ENCODE measurements at regions not wholly inside any gene's neighbourhood (a gene's known extent, or its start where the extent isn't known, plus 50 kb on each side); places are given as distances from the start of the nearest gene placed in this dataset.

DNA sequence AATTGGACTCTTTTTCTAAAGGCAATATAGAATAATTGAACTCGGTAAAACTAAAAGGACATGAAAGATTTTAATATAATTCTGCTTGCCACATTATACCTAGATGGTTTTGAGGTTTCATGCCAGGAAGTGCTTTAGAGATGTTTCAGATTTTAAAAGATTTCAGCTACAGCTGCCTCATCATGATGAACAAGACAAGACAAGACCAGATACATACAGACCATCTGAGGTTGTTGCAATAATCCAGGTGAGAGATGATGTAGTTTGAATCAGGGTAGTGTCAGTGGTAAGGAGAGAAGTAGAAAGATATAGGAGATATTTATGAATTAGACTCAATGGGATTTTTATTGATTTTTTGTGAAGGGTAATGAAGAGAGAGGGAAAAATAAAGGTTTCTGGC lies 374.3 kb upstream of the HSF2 start:
- peak in 1 of 5 experiments; percentile 7 for DNase-seq

DNA sequence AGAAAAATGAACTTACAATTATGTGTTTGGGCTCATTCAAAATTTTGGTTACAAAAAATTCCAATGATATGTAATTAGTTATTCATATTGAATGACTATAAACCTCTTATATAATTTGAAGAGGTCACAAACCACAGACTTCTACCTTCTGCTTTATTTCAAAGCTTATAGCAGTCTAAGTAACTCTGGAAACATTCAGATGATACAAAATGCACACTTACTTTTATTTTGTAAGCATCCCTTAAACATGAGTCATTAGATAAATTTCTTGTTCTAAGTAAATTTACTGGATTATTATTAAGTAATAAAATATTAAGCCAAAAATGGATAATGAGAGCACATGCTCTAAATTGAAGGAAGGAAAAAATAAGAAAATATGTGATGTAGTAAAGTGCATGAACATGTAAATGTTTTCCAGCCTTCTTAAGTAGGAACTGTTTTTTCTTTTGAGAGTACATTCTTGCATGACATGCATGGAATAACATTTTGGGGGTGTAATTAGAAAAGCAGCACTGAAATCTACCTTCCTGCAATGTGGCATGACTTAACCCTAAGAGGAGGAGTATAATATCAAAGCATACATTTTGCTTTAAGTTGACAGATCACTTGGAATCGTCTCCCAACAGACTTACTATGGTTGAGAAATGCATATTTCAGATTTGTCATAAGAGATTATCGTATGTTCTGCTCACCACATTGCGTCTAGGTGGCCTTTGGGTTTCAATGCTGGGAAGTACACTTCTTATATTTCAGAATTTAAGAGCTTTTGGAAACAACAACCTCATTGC lies 372.7 kb upstream of the HSF2 start:
- no peak for DNase-seq

DNA sequence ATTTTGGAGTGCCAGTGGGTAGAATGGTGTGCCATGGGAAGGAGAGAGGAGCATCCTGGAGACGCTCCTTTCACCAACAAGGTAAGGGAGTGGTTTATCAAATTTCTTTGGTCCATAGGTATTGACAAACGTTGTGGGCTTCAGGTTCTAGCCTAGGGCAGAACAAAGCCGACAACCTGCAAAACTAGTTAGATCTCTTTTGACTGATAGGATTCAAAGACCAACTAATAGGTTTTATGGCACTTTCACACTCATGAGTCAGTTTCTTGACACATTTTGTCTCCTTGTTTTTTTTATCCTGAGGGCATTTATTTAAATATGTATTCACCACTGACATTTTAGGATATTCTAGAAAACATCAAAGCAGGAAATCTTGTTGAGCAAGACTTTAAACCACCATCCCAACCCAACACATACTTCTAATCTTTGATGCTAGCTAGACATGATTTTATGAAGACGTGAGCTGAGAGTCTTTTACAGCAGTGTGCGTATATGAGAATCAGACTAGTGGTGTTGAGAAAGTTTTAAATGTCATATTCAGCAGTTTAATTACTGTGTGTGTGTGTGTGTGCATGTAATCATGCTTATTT lies 370.4 kb upstream of the HSF2 start:
- no peak for DNase-seq

DNA sequence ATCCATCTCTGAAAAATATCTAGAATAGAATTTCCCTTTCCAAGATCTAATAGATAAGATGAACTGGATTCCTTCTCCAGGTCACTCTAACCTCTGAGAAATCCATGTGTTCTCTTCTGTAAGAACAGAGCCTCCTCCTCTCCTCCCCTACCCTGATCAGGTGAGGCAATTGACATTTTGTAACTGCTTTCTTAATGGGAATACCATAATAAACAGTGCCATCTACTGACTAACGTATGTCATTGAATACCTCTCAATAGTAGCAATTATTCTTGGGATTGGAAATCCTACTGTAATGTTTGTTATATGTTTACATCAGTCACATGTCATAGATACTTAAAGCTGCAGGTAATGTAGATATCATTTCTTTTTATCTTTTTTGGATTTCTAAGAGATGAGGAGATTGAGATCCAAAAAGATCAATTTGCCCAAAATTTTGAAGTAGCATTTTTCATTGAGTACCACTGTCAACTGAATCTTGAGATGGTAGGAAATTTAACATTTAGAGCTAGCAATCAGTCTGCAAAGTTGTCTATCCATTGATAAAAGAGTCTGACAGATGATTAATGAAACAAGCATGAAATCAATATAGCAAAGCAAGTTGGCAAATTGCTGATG lies 365.8 kb upstream of the HSF2 start:
- peak in 1 of 5 experiments; percentile 29 for DNase-seq

DNA sequence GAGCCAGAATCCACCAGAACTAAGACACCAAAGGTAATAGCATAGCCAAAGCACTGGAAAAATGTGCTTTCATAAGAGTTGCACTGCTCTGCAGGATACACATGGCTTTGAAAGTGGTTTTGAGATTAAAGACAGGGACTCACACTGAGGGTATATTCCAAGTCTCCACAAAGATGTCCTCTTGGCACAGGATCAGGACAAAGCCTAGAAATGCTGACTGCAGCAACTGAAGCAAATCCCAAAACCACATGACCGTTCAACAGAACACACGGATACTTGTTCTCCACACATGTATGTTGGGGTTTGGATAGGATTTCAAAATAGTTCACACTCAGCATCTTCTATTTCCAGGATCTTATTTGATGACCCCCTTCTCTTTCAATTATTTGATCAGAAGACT lies 364.3 kb upstream of the HSF2 start:
- DNase-seq: no peak

DNA sequence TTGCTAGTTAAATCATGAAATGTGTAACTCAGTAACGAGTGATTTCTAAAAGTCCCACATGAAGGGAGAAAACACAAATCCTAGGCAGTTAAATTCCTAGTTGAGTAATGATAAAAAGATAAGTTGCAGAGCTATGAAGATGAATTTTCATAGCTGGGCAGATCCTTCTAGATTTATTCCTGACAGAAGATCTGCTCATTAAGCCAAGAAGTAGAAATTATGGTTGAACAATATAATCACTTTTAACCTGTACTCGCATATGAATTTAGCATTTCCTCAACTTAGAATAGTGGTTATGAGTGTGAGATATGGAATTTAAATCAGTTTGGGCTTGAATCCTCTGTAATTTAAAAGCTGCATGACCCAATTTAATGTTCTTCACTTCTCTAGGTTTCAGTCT lies 359.2 kb upstream of the HSF2 start:
- DNase-seq: no peak

DNA sequence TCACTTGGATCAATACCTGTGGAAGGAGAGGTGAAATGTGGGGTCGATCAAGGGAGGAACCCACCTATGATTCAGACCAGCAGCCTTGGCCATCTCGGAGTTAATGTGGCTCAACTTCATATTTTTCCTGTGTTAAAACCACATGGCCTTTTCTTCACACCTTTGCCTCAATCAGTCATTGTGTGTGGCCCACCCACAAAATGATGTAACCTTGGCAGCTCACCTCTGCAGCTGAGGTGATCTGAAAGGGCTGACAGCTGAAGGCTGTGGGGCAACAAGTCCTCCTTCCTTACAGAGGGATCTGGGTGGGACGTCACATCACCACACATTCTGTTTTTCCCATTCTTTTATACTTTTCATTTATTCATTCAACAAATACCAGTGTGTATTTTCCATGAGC lies 357.1 kb upstream of the HSF2 start:
- DNase-seq: no peak

DNA sequence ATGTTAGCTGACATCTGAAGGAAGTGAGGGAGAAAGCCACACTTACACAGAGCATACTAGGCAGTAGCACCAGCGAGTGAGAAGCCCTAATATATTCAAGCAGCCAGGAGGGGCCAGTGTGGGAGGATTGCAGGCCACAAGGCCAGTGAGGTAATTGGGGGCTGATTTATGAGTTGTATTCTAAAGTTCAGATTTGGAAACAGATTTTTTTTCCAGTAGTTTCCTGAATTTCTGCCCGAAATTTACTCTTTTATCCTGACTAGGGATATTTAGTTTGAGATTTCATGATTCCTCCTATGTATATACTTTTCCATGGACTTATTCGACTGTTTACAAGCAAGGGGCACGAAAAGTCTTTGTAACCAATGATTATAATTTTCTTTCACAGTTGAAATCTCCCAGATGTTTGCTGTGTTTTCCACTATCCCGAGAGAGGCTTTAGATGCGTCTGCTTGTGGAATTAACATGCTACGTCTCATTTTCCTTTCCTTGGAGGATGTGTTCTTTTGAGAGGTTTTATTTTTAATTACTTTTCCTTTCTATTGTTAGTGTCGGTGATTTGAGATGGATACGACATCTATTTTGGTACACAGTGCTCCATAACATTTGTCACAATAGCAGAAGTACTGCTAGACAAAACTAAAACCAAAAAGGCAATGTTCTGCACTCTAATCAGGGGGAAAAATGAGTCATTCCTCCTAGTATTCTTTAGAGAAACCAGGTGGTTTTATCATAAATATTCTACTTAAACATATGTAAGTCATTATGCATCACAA lies 356.3 kb upstream of the HSF2 start:
- DNase-seq: no peak

DNA sequence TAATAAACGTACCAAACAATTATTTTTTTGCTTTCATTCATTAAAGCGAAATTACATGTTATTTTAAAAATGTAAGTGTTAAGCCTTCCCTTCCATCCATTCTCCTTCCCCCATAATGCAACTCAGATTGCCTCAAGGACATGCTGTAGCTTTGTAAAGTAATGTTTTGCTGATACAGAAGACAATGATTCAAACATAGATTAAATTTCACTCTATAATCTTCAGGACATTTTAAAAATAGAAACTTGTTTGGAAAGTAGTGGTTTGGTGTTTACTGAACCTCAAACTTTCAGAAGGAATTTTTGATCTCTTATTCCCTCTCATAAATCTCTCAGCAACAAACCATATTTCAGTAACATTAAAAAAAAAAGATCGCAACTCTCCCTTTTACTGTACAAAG lies 350.9 kb upstream of the HSF2 start:
- DNase-seq: no peak

DNA sequence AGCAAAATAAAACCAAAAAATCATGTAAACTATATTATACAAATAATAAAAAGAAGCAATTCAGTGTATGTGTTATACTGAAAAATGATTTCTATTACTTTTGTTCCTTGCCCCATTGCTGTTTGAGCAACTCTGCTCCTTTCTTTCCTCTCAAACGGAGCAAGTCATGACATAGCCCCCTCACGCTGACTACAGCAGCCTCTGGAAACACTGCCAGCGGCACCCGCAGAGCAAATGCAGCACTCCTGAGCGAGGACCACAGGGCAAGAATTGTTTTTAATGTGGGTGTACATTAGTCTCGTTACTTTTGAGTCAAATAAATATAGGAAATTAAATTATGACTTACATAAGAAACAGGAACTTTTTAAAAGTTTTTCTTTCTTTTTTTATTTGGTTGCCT lies 350.1 kb upstream of the HSF2 start:
- DNase-seq: no peak

DNA sequence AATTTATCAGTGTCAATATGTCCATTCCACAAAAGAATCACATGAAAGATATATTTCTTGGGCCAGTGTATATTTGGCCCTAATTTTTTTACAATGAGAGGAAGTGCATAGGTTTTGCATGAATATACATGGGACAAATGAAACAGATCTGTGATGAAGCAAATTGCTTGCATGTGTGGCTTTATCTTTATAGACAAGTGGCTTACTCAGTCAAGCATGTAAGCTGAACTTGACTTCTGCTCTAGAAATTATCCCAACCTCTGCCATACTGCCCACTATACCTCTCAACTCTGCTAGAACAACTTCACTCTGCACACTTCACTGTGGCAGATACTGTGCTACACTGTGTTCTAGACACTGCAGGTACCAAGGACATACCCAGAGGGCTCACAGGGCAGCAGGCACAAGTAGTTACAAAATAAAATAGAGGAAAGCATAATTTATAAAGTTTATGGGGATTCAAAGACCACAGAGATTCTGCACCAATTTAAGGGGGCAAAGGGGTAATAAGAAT lies 349.2 kb upstream of the HSF2 start:
- no peak for DNase-seq

DNA sequence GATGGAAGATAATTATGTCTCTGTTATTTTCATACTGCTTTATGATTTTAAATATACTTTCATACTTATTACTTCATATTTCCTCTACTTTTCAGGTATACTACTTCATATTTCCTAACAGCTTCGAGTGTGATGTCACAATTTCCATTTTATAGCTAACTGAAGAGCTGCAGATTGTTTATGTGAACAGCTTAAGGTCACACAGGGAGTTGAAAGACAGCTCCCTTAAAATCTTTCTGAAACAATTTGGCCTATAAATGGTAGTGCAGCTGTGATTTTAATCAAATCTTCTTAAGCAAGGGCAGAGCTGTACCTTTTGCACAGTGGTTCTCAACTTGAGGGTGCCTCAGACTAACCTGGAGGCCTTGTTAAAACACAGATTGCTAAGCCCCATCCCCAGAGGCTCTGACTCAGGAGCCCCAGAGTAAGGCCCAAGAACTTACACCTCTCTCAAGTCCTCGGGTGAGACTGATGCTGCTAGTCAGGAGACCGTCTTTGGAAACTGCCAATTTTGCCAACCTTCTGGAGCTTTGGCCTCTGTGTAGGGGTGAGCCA lies 347.0 kb upstream of the HSF2 start:
- DNase-seq: no peak

DNA sequence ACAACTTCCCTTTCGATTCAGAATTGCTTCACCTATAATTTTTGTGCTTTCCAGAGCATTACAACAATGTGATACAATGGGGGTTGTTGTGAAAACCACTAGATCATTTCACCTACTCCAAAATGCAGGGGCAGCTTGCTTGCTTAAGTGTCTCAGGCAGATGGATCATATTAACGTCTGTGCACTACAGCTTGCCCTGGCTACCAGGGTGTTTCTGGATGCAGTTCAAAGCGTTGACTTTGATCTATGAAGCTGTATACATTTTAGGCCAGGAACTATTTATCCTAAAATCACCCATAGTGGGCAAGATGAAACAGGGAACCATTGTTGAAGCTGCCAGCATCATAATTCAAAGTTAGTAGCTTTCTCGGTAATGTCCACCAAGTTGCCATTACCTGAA lies 339.5 kb upstream of the HSF2 start:
- no peak for DNase-seq

DNA sequence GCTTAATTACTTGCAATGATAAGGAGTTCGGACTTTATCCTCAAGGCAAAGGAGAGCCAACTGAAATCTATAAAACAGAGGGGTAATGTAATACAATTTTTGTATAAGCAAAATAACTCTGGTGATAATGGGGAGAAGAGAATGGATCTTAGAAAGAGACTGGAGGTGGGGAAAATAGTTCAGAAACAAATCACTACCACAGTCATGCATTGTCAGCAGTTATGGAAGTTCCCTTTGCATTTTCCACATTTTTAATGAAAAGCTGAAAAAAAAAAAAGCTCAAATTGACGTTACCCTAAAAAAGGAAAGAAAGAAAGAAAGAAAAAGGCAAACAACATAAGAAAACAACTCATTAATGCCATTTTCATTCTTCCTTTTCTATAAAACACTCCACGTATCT lies 337.6 kb upstream of the HSF2 start:
- no peak for DNase-seq

DNA sequence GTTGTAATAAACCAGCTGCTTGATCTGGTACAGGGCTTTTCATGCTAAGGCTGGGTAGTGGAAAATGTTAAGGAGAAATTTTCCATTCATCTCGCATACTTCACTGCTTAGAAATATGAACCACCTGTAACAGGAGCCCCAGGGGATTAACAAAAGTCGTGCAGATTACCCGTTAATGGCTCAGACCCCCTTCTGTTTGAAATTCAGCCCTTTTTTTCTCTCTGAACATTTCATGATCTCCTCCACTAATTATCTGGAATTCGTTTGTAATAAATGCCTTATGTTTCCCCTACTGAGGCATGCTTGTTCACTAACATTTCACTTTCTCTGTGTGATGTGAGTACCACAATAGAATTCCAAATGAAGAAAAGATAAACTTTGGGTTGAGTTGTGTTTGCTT lies 336.4 kb upstream of the HSF2 start:
- no peak for DNase-seq

DNA sequence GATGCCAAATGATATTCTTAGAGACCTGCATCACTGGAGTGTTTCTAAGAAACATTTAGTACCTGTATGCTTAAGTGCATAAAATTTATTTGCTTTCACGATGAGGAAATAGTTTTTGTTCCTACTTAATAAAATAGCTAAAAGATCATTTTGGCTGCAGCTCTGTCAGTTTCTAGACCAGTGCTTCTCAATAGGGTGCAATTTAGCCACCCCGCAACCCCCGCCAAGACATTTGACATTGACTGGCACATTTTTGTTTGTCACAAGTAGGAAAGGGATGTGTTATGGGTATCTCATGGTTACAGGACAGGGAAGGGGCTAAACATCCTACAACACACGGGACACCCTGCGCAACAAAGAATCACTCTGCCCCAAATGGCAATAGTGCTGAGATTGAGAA lies 335.7 kb upstream of the HSF2 start:
- no peak for DNase-seq

DNA sequence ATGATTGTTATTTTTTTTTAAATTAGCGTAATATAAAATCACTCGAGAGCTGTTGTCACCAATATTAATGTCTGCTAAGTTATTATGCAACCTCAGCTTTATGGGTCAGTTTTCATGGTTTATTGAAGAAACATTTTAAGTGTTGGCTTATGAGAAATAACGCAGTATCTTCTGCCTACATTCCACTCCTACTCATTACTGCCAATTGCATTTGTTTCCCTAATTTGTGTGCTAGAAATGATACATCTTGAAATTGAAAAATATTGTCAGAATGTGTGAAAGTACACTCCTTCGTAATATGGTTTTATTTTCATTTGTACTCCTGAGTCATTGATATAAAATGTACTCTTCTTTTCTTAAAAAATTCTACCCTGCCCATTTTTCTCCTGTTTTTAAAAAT lies 333.3 kb upstream of the HSF2 start:
- no peak for DNase-seq

DNA sequence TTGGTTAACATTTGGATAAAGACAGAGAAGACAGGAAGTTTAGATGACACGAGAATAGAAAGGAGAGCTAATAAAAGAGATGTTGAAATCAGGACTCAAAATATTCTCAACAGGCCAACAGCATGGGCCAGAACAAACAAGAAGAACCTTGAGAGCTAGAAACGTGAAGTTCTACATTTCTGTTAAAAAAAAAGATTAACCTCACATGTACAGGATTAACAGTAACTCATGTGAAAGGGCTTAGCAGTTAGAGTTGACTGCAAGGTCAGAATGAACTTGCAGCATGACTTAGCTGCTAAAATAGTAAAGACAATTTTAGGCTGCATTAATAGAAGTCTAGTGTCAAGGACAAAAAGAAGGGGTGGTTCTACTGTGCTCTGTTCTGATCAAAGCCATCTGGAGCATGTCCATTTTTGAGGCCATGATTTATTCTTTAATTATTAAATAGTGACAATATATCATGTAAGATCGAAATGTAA lies 331.1 kb upstream of the HSF2 start:
- no peak for DNase-seq

DNA sequence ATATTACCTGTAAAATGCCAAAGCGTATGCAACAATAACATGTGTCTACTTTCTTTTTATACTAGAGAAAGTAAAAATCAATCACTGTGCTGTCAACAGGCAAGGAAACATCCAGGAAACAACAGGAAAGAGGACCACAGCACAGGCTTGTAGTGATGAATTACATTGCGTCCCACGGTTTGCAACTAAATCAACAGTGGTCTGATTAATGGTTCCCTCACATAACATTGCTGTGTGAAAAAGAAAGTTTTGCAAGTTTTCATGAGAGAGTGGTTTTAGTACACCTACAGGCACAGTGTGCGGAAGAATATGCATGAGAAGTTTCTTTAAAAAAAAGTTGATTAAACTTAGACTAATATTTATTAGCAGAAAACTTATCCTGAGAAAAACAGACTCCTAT lies 329.5 kb upstream of the HSF2 start:
- no peak for DNase-seq

DNA sequence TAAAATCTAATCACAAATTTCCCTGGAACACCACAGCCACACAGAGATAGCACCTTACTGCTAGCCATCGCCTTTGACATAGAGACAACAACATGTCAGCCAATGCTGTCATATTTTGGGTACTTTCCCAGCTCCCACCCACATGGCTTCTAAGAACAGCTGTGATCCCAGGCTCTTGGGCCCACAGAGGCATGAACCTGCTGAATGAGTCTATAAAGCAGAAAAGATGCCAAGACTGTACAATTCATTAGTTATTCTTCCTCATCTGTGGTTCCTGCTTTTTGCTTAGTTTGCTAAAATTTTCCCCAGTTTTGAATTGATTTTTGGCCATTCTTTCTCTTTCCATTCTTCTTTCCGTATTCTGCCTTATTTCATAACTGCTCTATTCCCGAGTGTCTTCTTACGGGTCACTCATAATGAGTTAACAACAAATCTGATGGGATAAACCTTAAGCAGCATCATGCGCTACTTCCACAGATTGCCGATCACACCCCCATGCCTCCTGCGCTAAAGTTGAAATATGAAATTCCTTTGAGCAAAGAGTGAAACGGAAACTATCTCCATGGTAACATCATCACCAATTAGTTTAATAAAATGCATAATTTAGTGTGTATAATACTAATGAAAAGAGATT lies 327.3 kb upstream of the HSF2 start:
- DNase-seq: no peak

DNA sequence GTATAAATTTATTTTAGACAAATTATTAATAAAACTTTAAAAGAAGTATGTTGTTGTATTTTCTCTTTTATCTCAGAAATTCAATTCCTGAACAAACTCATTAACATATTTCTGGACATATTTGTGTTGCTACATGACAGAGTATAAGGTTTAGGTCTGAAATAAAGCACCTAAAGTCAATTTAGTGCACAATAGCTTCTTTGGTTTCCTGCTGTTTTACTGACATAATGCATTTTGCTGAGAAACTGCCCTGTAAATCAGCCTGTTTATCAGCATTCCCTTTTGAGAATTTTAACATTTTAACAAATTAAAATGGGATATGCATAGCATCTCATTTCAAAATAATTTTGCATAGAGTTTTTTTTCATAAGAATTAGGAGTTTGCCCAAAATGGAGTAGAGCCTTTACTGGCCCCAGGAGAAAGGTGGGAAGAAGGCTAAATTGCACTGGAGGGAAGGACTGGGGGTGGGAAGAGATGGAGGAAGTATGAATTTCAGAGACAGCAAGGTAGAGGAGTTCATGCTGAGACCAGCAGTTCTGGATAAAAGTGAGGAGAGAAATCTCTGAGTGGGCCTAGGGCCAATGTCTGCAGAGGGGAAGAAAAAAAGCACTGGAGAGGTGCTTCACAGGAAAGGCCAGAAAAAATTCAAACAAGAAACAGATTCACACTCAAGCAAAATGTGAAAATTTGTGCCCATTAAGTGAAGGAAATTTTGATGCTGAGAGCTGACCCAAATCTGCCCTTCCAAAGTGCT lies 324.2 kb upstream of the HSF2 start:
- DNase-seq: no peak

DNA sequence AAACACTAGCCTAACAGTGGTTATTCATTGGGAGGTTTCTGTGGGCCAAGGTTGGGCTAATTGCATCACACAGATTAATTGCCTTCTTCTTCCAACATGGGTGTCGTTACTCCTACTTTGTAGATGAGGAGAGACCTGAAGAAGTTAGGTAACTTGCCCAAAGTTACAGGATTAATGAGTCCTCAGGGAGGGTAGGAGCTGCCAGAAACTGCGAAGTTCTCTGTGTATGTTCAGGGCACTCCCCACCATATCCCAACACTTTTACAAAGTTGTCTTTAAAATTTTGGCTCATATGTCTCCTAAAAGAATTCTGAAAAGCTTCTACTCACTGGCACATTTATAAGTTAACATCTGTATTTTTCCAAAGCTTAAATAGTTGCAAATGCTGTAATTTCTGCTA lies 323.5 kb upstream of the HSF2 start:
- DNase-seq: no peak

All from T-helper 2 cell (primary cell).